Activated CD4-positive, alpha-beta T cell treated with anti-CD3 and anti-CD28 coated beads, Interleukin-10, Interleukin-2, amounts not matched to agents 100 ng/mL and 50 ng/mL, durations not matched to agents 16 hours and 8 hours (primary cell): ENCODE measurements at regions not wholly inside any gene's neighbourhood (a gene's known extent, or its start where the extent isn't known, plus 50 kb on each side); places are given as distances from the start of the nearest gene placed in this dataset.
A peak's percentile ranks its signal among the peaks of the same experiment; 100 is the strongest.
"Not testable (repeated sequence)": the region's sequence is repeated elsewhere in the genome, so short reads cannot be mapped to it uniquely, and the experiment has no call there.

Experiments used
- DNase-seq: peaks from one replicate; pipeline ENCODE4 v3.0.0-alpha.2; 2020

DNA sequence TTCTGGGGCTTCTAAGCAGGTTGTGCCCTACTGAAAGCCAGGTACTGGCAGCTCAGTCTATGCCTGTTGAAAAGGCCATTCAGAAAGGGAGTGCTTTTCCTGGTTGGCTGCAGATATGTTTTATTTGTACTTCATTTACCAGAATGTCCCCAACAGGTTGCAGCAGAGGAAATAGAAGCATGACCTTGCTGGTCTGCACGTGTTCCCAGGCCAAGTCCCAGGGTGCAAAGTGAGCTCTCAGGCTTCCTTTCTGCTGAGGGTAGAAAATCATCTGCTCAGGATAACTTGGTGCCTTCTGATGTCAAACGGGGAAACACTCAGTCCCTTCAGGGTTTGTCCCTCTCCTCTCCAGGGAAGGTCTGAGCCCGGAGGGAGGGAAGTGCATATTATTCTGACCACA lies 356.4 kb downstream of the BCL11B start:
- DNase-seq, result no peak

GRCh38 chr14:98916036-98916435 lies 356.0 kb downstream of the BCL11B start:
- no peak for DNase-seq

- DNase-seq, result no peak
These were observed 355.5 kb downstream of the BCL11B start for GRCh38 chr14:98916476-98916875.

DNA sequence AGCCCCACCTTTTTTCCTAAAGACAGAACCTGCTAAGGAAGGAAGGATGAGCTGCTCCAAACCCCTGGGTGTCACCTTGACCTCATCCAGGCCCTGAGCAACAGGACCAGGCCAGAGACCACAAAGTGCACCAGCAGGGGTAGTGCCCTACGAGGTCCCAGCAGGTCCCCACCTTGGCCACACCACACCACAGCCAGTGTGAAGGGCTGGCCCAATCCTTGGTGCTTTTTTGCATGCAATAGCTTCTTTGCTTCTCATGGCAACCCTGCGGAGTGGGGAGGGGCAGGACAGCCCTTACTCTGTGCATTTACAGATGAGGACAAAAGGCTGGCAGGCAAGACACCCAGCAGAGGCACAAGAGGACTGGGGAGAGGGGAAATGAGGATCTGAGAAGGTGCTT lies 352.6 kb downstream of the BCL11B start:
- no peak for DNase-seq

DNA sequence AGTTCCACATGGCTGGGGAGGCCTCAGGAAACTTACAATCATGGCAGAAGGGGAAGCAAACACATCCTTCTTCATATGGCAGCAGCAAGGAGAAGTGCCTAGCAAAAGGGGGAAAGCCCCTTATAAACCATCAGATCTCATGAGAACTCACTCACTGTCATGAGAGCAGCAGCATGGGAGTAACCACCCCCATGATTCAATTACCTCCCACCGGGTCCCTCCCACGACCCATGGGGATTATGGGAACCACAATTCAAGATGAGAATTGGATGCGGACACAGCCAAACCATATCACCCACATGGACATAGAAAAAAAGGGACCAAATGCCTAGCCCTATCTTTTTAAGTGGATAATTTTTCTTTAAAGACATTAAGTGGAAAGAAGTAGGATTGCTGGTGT lies 350.7 kb downstream of the BCL11B start:
- DNase-seq, result not testable (repeated sequence)

DNA sequence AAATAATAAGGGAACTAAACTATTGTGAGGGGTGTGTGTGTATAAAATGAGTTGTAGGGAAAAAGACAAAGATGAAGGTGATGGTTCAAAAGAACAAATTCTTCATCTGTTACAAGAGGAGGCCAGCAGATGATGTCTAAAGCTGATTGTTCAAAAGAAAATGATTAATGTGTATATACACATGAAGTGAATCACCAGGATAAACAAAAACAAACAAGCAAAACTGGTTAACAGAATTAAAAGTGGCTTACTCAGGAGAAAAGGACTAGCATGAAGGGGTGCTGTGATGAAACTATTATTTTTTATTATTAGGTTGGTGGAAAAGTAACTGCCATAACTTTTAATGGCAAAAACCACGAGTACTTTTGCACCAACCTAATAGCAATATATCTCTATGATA lies 348.4 kb downstream of the BCL11B start:
- no peak for DNase-seq

DNA sequence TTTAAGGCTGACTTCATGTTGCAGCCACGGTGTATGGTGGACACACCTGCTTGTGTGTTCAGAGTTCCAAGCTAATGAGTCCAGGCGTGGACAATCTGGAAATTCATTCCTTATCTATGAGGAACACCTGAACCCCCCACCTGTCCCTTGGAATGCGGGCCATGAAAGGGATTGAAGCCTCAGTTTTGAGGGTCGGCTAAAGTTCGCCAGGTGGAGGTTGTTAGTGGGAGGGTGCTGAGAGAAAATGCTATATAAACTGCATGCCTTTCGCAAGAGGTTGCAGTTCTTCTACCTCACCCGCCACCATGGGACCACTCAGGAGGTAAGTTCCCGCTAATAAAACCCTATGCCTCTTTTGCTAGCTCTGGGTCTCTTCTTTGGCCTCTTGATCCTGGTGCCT lies 348.0 kb downstream of the BCL11B start:
- no peak for DNase-seq

- DNase-seq, result no peak
These were observed 346.5 kb downstream of the BCL11B start for GRCh38 chr14:98925354-98926040.

DNA sequence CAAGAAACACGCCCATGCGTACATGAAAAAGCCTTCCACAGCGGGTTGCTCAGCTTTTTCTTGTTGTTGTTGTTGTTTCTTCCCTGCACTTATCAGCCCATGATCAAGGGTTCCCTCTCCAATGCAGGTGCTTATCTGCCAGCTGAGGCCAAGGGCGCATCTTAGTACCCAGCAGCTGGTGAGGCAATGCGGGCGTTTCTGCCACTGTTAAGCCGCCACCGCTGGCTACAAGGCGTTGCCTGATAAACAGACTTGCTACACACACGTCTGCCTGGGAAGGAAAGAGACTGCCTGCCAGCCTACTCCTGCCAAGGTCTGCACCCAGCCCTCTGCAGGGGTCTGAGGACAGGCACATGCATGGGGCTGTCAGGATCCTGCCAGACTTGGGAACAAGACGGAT lies 345.9 kb downstream of the BCL11B start:
- no peak for DNase-seq

- DNase-seq, result no peak
These were observed 345.2 kb downstream of the BCL11B start for GRCh38 chr14:98926801-98927200.

DNA sequence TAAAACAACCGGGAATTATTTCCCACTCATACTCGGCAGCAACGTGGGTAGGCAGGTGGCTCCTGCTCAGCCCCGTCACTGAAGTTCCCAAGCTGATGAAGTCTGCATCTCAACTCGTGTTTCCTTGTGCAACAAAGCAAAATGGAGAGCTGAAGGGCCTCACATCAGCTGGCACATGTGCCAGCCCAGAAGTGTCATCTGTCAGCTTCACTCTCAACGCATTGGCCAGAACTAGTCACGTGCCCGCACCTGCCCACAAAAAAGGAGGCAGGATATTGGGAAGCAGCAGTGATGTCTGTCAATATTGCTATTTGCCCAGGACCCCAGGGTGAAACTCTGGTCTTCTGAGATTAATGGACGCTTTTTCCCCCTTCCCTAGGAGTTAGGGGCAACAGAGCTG lies 344.0 kb downstream of the BCL11B start:
- no peak for DNase-seq

- no peak for DNase-seq
These were observed 343.6 kb downstream of the BCL11B start for GRCh38 chr14:98928418-98928817.

DNA sequence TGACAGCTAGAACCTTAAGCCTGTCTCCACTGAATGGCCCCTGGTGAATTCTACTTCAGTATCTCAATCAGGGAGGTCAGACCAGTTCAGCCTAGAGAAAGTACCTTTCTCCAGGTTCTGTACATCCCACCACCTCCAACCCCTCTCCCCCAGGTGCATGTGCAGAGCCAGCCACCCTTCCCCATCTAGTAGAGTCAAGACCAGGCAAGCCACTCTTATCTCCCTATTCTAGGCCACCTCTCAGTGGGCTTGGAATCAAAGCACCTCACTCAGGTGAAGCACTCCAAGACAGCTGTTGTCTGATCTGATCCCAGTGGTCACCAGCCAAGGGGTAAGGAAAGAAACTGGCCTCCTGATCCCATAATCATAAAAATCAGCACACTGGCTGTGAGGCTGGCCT lies 340.9 kb downstream of the BCL11B start:
- DNase-seq, result no peak

DNA sequence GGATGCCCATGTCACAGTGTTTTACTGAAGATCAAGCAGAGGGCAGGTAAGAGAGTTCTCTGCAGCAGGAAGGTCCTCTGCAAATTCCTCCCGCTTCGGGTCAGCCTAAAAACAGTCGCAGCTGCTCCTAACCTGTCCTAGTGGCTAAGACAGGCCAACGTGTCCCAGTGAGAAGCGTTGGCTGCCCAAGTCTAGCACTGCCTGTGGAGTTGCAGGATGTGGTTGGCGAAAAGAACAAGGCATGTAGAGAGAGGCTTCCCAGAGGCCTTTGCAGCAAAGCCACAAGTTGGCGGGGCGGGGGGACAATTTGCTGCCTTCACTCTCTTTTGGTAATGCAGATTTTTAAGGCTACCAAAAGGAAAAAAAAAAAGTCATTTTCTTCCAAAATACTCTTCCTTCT lies 340.1 kb downstream of the BCL11B start:
- DNase-seq, result peak; percentile 56

- no peak for DNase-seq
These were observed 339.3 kb downstream of the BCL11B start for GRCh38 chr14:98932431-98933325.

DNA sequence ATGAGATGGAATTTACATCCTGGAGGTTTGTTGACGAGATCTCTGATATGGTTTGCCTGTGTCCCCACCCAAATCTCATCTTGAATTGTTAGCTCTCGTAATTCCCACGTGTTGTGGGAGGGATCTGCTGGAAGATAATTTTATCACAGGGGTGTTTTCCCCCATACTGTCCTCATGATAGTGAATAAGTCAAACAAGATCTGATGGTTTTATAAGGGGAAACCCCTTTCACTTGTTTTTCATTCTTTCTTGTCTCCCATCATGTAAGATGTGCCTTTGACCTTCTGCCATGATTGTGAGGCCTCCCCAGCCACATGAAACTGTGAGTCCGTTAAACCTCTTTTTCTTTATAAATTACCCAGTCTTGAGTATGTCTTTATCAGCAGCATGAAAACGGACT lies 337.4 kb downstream of the BCL11B start:
- not testable (repeated sequence) for DNase-seq

DNA sequence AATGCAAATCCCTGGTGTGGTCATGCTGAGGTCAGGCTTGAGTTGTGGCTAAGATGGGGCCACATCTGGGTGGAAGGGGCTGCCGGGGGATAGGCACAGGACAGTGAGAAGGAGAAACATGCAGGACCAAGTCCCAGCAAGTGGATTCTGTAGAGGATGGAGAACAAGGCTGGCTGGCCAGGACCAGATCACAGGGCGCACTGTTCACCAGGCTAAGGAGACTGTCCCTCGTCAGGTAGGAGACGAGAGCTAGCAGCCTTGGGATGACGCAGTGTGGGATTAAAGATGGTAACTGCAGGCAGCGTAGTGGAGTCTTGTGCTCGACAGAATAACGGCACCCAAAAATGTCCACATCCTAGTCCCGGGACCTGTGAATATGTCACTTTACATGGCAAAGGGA lies 336.1 kb downstream of the BCL11B start:
- no peak for DNase-seq

GRCh38 chr14:98937021-98937420 lies 335.0 kb downstream of the BCL11B start:
- no peak for DNase-seq

GRCh38 chr14:98937712-98938505 lies 334.1 kb downstream of the BCL11B start:
- DNase-seq, result no peak

DNA sequence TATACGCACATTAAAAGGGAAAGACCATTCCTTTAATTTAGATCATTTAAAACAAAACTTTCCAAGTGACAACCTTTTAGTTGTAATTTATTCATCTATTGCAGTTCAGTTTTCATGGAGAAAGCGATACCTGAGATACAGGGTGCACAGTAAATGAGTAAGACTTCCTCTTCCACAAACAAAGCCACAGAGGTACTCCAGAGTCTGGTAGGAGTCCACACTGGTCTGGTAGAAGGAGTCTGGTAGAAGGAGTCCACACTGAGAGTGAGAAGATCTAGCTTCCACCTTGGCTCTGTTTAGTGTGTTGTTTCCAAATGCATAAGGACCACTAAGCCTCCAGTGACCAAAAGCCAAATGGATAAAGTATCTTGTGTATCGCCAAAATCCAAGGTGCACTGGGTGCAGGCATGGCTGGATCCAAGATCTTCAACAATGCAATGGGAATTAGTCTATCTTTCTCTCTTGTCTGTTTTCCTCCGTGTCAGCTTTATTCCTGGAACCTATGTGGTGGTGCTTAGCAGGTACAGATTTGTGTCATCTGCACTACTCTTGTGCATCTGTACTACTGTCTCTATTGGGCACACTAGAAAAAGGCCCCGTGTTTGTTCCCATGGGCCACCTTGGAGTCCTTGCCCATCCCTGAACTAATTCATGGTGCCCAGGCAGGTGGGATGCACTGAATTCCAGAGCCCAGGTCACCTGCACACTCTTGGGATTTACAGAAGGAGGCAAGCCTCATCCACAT lies 331.1 kb downstream of the BCL11B start:
- DNase-seq, result peak; percentile 27

DNA sequence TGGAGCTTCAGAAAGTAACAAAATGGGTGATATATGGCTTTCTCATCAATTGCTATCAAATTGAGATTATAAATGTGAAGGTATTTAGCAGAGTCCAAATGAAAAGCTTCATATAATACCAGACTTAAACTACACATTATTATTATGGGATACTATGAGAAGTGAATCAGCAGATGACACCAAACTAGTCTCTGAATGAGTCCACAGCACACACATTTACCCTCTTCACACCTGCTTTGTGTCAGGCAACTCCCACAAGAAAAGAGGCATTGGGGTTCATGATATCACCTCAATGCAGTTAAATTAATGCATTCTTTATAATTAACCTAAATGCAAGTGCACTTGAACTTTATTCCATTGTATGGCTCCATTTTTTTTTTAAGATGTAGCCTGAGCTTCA lies 330.5 kb downstream of the BCL11B start:
- DNase-seq, result peak; percentile 53

DNA sequence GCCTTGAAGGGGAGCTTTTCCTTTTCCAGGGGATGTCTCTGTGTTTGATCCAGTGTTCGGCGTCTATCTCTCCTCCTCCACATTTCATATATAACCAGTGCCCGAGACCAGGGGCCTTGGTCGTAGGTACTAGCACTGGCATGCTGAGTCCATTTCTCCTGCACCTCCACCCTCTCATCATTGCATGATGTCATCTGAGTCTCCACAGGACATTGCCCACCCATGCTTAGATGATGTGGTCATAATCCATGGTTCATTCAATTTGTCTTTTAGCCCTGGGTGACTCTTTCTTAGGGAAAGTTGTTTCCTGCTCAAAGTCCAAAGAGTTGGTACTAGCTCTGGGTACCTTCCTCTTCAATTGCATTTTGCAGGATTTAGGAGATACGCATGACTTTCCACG lies 328.1 kb downstream of the BCL11B start:
- no peak for DNase-seq

GRCh38 chr14:98944989-98945388 lies 327.0 kb downstream of the BCL11B start:
- peak; percentile 42 for DNase-seq
